ENCODE measurements at regions not wholly inside any gene's neighbourhood (a gene's known extent, or its start where the extent isn't known, plus 50 kb on each side); places are given as distances from the start of the nearest gene placed in this dataset.
"Not testable (repeated sequence)": the region's sequence is repeated elsewhere in the genome, so short reads cannot be mapped to it uniquely, and the experiment has no call there.

DNA sequence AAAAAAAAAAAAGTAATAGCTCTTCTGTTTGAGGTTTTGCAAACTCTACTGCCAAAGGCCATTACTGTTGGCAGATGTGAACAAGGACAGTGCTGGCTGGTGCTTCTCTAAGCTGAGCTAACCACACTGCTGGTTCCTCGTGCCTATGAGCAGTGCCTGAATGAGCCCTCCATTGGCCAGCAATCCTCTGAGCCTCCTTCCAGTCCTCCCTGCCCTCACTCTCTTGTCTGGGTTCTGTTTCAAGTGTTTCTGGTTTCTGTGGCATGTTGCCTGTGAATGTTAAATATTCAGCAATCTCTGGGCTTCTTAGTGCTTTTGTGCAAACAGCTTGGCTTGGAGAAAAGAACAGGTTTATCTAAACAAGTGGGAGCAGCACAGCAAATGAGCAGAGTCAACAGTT, 161.3 kb upstream of the AUTS2 start:
- DNase-seq (ENCODE audit: low spot score in 2 of 2) (no peak), ATAC-seq (replicated peaks; ENCODE audit: extremely low read depth, poor library complexity, severe bottlenecking) (no peak)
- H3K27me3 Mint-ChIP-seq, result peaks cover 15% of the 10 kb centered on the region
- no peak overlapping the region for H3K27ac Mint-ChIP-seq (ENCODE audit: low read depth)
- no peak overlapping the region for H3K4me3 Mint-ChIP-seq
- H3K9me3 Mint-ChIP-seq, result peaks cover 15% of the 10 kb centered on the region
- no peaks in the 10 kb centered on the region for H3K36me3 Mint-ChIP-seq (ENCODE audit: insufficient read depth)
- H3K4me1 Mint-ChIP-seq, result peaks cover 11% of the 10 kb centered on the region

DNA sequence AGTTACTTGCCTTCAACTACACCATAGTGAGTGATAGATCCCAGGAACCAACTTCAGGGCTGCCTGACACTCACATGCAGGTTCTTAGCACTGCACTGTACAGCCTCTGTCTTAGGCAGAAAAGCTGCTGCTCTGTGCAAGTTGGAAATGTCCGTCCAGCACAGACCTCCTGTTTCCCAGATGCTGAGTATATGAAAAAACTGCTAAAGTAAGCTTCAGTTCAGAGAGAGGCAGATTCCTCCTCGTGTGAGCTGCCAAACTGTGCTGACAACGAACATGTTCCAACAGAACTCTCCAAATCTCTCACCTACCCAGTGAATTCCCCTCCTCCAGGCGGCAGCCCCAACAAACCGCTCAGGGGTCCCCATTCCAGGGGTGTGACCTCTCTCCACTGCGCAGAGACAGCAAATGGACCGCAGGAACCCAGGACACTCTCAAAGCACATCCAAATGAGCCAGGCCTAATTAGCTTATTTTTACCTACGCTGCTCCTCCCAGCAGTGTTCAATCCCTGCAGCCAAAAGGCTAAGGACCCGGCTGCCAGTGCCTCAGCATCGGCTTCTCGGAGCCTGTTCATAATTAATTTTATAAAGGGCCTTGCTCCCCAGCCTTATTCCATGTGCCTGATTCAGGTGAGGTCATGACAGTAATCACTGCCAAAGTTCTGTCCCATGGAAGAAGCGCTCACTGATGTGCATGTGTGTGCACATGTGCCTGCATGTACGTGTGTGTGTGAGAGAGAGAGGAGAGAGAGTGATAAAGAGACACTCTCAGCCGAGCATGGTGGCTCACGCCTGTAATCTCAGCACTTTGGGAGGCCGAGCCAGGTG, 159.5 kb upstream of the AUTS2 start:
- peaks cover 15% of the 10 kb centered on the region for H3K9me3 Mint-ChIP-seq
- peaks cover 11% of the 10 kb centered on the region for H3K4me1 Mint-ChIP-seq
- H3K27ac Mint-ChIP-seq (ENCODE audit: low read depth), result no peak overlapping the region
- H3K27me3 Mint-ChIP-seq, result peaks cover 10% of the 10 kb centered on the region
- ATAC-seq (replicated peaks; ENCODE audit: extremely low read depth, poor library complexity, severe bottlenecking), result no peak
- H3K36me3 Mint-ChIP-seq (ENCODE audit: insufficient read depth), result no peaks in the 10 kb centered on the region
- H3K4me3 Mint-ChIP-seq, result no peak overlapping the region
- no peak for DNase-seq (ENCODE audit: low spot score in 2 of 2)

DNA sequence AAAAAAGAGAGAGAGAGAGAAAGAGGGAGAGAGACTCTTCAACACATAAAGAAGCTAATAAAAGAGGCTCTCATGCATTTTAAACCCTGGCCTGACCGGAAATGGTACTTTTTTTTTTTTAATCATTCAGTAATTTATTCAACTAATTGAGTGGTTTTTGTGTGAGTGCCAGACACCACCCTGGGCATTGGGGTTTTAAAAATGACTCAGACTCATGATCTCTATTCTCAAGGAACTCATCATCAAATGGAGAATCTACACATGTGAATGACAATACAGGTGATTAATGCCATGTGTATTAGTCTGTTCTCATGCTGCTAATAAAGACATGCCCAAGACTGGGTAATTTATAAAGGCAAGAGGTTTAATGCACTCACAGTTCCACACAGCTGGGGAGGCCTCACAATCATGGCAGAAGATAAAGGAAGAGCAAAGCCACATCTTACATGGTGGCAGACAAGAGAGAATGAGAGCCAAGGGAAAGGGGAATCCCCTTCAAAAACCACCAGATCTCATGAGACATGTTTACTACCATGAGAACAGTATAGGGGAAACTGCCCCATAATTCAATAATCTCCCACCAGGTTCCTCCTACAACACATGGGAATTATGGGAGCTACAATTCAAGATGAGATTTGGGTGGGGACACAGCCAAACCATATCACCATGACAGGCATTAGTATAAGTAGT, 158.5 kb upstream of the AUTS2 start:
- H3K4me3 Mint-ChIP-seq, result no peak overlapping the region
- peaks cover 10% of the 10 kb centered on the region for H3K9me3 Mint-ChIP-seq
- no peak for DNase-seq (ENCODE audit: low spot score in 2 of 2)
- peaks cover 1% of the 10 kb centered on the region for H3K4me1 Mint-ChIP-seq
- H3K27me3 Mint-ChIP-seq, result peaks cover 10% of the 10 kb centered on the region
- H3K36me3 Mint-ChIP-seq (ENCODE audit: insufficient read depth), result no peaks in the 10 kb centered on the region
- no peak overlapping the region for H3K27ac Mint-ChIP-seq (ENCODE audit: low read depth)
- ATAC-seq (replicated peaks; ENCODE audit: extremely low read depth, poor library complexity, severe bottlenecking), result no peak

DNA sequence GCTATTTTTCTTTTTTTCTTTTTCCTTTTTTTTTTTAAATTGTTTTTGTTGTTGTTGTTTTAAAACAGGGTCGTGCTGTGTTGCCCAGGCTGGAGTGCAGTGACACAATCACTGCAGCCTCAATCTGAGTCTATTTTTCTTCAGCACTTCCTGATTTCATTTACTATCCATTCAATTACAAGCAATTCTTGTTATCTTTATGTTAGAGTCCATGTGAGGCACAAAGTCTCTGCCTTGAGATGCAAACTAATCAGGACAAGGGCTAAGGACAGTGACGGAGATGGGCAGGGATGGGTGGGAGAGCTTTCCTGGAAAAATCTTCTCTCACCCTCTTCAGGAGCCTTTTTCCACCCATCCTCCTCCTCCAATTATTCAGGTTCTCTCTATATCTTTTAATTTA, 157.3 kb upstream of the AUTS2 start:
- ATAC-seq (replicated peaks; ENCODE audit: extremely low read depth, poor library complexity, severe bottlenecking), result no peak
- Mint-ChIP-seq H3K9me3 (peaks cover 10% of the 10 kb centered on the region), H3K27me3 (peaks cover 2% of the 10 kb centered on the region), H3K4me3 (no peak overlapping the region), H3K27ac (ENCODE audit: low read depth) (no peak overlapping the region), H3K36me3 (ENCODE audit: insufficient read depth) (no peaks in the 10 kb centered on the region), H3K4me1 (no peaks in the 10 kb centered on the region)
- no peak for DNase-seq (ENCODE audit: low spot score in 2 of 2)

DNA sequence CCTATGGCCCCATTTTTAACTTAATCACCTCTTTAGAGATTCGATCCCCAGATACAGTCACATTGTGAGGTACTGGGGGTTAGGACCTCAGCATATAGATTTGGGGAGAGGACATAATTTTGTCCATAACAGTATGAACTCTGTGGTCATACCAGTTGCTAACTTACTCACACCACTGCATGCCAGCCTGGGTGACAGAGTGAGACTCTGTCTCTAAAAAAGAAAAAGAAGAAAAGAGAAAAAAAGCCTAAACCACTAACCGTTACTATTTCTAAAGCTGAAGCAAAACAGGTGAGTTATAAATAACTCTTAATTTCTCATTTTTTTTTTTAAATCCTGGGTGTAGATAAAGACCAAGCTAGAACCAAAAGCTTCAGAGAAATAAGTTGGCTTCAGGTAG, 155.1 kb upstream of the AUTS2 start:
- Mint-ChIP-seq H3K4me1 (no peaks in the 10 kb centered on the region), H3K4me3 (no peak overlapping the region), H3K9me3 (peaks cover 10% of the 10 kb centered on the region), H3K27me3 (no peaks in the 10 kb centered on the region), H3K27ac (ENCODE audit: low read depth) (no peak overlapping the region), H3K36me3 (ENCODE audit: insufficient read depth) (no peaks in the 10 kb centered on the region)
- ATAC-seq (replicated peaks; ENCODE audit: extremely low read depth, poor library complexity, severe bottlenecking) (no peak), DNase-seq (ENCODE audit: low spot score in 2 of 2) (no peak)

DNA sequence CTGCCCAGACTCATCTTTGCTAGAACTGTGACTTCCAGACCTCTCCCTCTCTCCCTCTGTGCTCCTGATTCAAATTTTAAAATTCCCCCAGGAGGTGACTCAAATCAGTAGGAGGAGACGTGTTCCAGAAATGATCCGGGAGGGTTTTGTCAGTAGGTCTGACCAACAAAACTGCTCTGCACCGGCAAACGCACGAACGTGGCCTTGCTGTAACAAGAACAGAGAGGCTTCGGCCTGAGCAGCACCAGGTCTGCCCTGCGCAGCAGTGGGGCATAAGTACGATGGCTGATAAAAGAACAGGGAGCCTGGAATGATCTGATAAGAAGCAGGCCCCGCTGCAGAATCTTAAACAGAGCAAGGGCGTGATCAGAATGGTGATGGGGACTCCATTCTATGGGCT, 152.7 kb upstream of the AUTS2 start:
- no peak overlapping the region for H3K4me3 Mint-ChIP-seq
- H3K27ac Mint-ChIP-seq (ENCODE audit: low read depth), result no peak overlapping the region
- no peaks in the 10 kb centered on the region for H3K27me3 Mint-ChIP-seq
- H3K4me1 Mint-ChIP-seq, result no peaks in the 10 kb centered on the region
- H3K36me3 Mint-ChIP-seq (ENCODE audit: insufficient read depth), result no peaks in the 10 kb centered on the region
- ATAC-seq (replicated peaks; ENCODE audit: extremely low read depth, poor library complexity, severe bottlenecking) (no peak), DNase-seq (ENCODE audit: low spot score in 2 of 2) (no peak)
- peaks cover 5% of the 10 kb centered on the region for H3K9me3 Mint-ChIP-seq

DNA sequence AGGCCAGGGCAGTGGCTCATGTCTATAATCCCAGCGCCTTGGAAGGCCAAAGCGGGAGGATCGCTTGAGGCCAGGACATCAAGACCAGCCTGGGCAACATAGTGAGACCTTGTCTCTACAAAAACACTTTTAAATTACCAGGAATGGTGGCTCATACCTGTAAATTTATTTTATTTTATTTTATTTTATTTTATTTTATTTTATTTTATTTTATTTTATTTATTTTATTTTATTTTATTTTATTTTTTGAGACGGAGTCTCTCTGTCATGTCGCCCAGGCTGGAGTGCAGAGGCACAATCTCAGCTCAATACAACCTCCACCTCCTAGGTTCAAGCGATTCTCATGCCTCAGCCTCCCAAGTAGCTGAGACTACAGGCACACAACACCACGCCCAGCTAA, 152.1 kb upstream of the AUTS2 start:
- not testable (repeated sequence) for H3K27me3 Mint-ChIP-seq; DNase-seq (ENCODE audit: low spot score in 2 of 2)

DNA sequence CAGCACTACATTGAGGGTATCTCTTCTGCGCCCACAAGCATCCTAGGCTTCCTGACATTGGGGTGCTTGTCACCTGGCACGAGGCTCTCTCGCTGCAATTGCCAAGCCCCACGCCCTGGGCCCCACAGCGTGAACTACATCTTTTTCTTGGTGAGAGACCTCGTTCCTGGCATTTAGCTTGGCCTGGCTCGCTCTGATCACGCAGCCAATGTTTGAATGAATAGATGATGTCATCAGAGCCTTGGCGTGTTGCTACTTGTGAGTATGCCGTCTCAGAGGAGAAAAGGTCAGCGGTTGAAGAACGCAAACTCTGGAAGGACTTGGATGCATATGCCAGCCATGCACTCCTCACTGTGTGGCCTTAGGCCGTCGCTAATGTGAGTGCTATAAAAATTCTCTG, 150.2 kb upstream of the AUTS2 start:
- Mint-ChIP-seq H3K36me3 (ENCODE audit: insufficient read depth) (no peaks in the 10 kb centered on the region), H3K4me3 (no peak overlapping the region), H3K9me3 (no peaks in the 10 kb centered on the region), H3K27me3 (no peaks in the 10 kb centered on the region), H3K27ac (ENCODE audit: low read depth) (no peak overlapping the region), H3K4me1 (no peaks in the 10 kb centered on the region)
- ATAC-seq (replicated peaks; ENCODE audit: extremely low read depth, poor library complexity, severe bottlenecking) (no peak), DNase-seq (ENCODE audit: low spot score in 2 of 2) (no peak)

More for the DNA sequence above, 152.1 kb upstream of the AUTS2 start:
- not testable (repeated sequence) for H3K4me1 Mint-ChIP-seq; H3K4me3 Mint-ChIP-seq; ATAC-seq (replicated peaks; ENCODE audit: extremely low read depth, poor library complexity, severe bottlenecking); H3K27ac Mint-ChIP-seq (ENCODE audit: low read depth); H3K36me3 Mint-ChIP-seq (ENCODE audit: insufficient read depth); H3K9me3 Mint-ChIP-seq

DNA sequence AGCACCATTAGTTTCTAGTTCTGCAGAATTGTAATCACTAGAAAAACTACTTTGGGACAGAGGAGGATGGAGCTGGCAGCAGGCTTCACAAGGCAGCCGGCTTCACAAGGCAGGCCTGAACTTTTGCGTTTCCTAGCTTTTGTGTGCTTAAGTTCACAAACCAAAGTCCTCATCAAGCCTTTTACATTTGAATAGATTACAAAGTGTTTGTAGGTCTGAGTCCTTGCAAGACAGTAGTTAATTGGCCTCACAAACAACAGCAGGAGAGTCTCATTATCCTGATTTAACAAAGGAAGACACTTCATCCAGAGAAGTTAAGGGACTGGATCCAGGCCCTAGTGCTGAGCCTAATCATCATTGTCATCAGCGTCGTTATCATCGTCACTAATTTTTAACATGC, 147.8 kb upstream of the AUTS2 start:
- no peaks in the 10 kb centered on the region for H3K4me1 Mint-ChIP-seq
- no peak for ATAC-seq (replicated peaks; ENCODE audit: extremely low read depth, poor library complexity, severe bottlenecking)
- H3K4me3 Mint-ChIP-seq, result no peak overlapping the region
- no peak overlapping the region for H3K27ac Mint-ChIP-seq (ENCODE audit: low read depth)
- H3K36me3 Mint-ChIP-seq (ENCODE audit: insufficient read depth), result no peaks in the 10 kb centered on the region
- H3K9me3 Mint-ChIP-seq, result no peaks in the 10 kb centered on the region
- DNase-seq (ENCODE audit: low spot score in 2 of 2), result no peak
- no peaks in the 10 kb centered on the region for H3K27me3 Mint-ChIP-seq

DNA sequence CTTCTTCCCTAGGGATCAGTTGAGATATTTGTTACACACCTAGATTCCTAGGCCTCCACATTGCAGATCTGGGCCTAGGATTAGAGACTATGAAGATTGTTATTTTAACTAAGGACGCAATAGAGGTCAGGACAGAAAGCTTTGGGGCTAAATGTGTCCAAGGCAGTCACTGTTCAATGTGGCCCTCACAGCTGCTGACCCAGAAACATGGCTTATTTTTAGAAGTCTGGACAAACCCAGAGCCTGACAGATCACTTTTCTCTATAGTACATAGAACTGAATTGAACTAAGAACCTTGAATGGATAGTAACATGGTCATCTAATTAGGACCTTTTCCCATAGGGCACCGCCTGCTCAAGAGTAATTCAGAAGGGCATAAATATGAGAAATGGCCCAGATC, 146.6 kb upstream of the AUTS2 start:
- H3K27ac Mint-ChIP-seq (ENCODE audit: low read depth), result no peak overlapping the region
- no peaks in the 10 kb centered on the region for H3K9me3 Mint-ChIP-seq
- H3K27me3 Mint-ChIP-seq, result peaks cover 9% of the 10 kb centered on the region
- no peaks in the 10 kb centered on the region for H3K36me3 Mint-ChIP-seq (ENCODE audit: insufficient read depth)
- no peaks in the 10 kb centered on the region for H3K4me1 Mint-ChIP-seq
- no peak for ATAC-seq (replicated peaks; ENCODE audit: extremely low read depth, poor library complexity, severe bottlenecking)
- DNase-seq (ENCODE audit: low spot score in 2 of 2), result no peak
- H3K4me3 Mint-ChIP-seq, result no peak overlapping the region

DNA sequence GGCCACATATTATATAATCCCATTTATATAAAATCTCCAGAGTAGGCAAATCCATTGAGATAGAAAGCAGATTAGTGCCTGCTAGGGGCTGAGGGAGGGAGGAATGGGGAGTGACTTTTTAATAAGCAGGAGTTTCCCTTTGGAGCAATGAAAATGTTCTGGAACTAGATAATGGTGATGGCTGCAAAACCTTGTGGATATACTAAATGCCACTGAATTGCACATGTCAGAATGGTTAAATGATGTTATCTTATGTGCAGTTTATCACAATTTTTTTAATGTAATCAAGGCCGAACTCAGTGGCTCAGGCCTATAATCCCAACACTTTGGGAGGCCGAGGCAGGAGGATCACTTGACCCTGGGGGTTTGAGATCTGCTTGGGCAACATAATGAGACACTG, 145.5 kb upstream of the AUTS2 start:
- no peak overlapping the region for H3K4me3 Mint-ChIP-seq
- H3K36me3 Mint-ChIP-seq (ENCODE audit: insufficient read depth), result no peaks in the 10 kb centered on the region
- no peak for ATAC-seq (replicated peaks; ENCODE audit: extremely low read depth, poor library complexity, severe bottlenecking)
- no peaks in the 10 kb centered on the region for H3K4me1 Mint-ChIP-seq
- no peaks in the 10 kb centered on the region for H3K9me3 Mint-ChIP-seq
- no peak overlapping the region for H3K27ac Mint-ChIP-seq (ENCODE audit: low read depth)
- DNase-seq (ENCODE audit: low spot score in 2 of 2), result no peak
- peaks cover 12% of the 10 kb centered on the region for H3K27me3 Mint-ChIP-seq

DNA sequence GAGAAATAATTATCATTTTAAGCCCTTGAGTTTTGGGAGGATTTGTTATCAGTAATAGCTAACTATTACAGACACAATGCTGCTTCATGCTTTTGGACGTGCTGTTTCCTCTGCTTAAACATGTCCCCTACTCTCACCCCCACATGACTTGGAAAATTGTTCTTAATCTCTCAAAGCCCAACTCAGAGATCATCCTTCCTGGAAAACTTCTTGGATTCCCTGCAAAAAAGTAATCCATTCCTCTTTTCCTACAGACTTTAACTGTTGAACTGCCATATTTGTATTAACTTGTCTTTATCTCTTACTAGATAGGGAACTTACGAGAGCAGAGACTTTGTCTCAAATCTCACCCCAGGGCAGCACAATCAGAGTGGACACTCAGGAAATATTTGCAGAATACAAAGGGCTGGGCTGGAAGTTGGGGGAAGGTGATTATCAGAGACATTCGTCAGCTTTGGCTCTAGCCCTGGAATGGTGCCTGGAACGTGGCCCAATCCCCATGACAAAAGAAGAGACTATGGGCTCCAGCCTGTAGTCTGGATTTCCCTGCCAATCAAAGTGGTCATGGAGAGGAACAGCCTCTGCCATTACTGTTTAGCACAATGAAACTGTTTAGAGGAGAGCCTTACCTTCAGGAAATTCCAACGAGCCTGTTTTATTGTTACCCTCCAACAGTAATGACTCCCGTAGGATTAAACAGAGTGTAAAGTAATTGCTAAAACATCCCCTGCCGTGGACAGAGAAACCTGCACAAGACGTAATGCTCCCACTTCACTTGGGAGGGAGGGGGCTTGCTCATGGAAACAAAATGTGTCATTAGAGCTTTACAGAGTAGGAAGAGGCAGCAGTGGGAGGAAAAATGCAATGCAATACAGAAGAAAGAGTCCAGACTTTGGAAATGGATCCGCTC, 140.4 kb upstream of the AUTS2 start:
- Mint-ChIP-seq H3K4me1 (no peaks in the 10 kb centered on the region), H3K36me3 (ENCODE audit: insufficient read depth) (no peaks in the 10 kb centered on the region), H3K9me3 (no peaks in the 10 kb centered on the region), H3K27me3 (peaks cover 12% of the 10 kb centered on the region), H3K4me3 (no peak overlapping the region), H3K27ac (ENCODE audit: low read depth) (no peak overlapping the region)
- no peak for ATAC-seq (replicated peaks; ENCODE audit: extremely low read depth, poor library complexity, severe bottlenecking)
- no peak for DNase-seq (ENCODE audit: low spot score in 2 of 2)

Data from central memory CD8-positive, alpha-beta T cell (primary cell).